ENCODE measurements at regions not wholly inside any gene's neighbourhood (a gene's known extent, or its start where the extent isn't known, plus 50 kb on each side); places are given as distances from the start of the nearest gene placed in this dataset.
A peak's percentile ranks its signal among the peaks of the same experiment; 100 is the strongest.

- DNase-seq (ENCODE audit: low read depth in 2 of 2), result no peak
Observed at GRCh38 chr2:8447610-8448221, 234.1 kb upstream of the ID2 start.

DNA sequence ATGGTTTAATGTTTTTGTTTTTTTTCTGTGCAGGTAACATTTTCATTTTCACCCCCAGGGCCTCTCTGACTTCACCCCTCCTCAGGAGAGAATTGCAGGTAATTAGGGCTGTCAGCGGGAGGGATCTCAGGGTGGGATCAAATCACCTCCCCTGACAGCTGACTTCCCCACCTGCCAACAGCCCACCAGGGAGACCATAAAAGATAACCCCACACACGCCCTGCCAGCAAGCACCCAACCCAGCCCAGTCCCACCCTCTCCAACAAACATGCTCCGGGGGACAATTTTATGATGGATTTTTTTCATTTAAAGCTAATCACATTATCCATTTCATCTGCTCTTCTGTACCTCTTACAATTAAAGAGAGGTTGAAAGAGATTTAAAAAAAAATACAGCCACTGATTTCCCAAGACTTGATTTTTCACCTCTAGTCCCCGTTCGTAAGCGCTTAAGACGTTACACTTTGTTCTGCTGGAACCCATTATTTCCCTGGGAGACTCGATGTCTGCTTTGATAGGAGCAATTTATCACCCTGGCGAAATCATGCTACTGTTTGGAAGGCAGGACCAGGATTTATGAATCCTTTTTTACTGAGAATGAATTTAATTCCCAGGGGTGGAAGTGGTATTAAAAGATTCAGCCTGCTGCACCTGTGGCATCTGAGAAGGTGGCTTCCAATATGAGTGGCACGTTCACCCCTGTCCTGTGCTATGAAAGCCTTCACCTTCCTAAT, 232.9 kb upstream of the ID2 start:
- DNase-seq (ENCODE audit: low read depth in 2 of 2), result no peak

GRCh38 chr2:8451273-8451672, 230.6 kb upstream of the ID2 start:
- DNase-seq (ENCODE audit: low read depth in 2 of 2), result no peak

GRCh38 chr2:8452296-8452695, 229.6 kb upstream of the ID2 start:
- no peak for DNase-seq (ENCODE audit: low read depth in 2 of 2)

GRCh38 chr2:8452979-8453903, 228.6 kb upstream of the ID2 start:
- no peak for DNase-seq (ENCODE audit: low read depth in 2 of 2)

DNA sequence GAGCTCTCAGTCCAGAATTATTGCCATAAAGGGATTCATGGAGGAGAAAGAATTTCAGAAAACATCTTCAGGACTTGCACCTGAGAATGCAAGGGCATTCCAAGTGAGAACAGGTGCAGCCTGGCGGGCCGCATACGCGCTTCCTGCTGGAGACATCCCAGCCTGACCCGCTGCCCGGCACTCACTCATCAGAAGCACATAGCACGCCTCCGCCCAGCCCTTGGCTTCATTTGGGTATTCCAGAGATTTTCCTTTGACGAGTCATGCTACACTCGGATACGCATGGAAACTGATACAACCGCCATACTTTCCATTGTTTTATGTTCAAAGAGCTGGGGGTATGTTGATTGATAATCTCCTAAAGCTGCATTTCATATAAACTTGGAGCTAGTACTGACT, 228.0 kb upstream of the ID2 start:
- no peak for DNase-seq (ENCODE audit: low read depth in 2 of 2)

DNA sequence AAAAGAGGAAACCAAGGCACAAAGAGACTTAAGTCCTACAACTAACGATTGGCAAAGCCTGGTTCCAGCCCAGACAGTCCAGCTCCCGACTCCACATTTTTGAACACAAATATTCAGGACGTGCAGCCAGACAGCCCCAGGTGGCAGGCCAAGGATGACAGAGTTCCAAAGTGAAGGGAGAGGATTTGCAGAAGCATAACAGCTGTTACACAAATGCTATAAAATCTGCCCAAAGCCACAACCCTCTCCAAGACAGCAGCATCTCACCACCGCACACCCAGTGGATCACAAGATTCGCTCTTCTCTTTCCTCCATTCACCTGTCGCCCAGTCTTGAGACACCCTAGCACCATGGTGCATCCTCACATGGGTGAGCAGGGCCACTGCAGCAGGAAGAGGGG, 227.1 kb upstream of the ID2 start:
- no peak for DNase-seq (ENCODE audit: low read depth in 2 of 2)

DNA sequence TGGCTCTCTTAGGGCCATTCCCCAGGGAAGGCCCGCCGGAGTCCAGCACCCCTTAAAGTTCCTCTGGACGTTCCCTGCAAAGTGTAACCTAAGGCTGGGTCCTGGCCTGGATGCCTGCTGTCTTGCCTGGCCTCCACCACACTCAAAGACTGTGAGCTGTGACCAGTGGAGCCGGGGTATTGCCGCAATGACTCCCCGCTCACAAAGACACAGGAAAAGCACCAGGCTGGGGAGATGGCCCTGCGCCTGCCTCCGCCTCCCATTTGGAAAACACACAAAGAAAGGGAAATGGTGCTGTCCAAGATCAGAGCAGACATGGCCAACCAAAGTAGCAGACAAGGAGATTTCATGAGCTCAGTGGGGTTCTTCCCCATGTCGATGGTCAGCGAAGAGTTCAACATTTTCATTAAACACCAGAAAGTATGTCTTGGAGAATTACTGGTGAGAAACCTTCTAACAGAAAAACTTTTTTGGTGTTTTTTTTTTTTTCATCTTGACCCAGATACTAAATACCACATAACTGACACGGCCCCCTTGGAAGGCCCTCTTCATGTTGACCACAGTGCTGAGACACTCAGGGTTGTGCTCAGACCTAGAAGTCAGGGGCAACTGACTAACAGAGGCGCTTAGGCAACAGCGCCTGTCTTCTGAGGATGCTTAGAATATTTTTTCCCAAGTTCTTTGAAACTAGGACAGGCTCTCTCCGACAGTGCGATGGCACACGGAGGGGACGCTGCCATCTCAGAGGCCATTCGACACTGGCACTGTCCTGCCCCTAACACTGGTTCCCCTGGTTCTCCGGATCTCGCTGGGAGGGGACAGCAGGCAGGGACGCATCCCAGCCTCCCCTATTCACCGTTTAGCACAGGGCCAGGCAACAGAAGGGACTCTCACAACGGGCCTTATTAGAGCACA, 226.4 kb upstream of the ID2 start:
- no peak for DNase-seq (ENCODE audit: low read depth in 2 of 2)

DNA sequence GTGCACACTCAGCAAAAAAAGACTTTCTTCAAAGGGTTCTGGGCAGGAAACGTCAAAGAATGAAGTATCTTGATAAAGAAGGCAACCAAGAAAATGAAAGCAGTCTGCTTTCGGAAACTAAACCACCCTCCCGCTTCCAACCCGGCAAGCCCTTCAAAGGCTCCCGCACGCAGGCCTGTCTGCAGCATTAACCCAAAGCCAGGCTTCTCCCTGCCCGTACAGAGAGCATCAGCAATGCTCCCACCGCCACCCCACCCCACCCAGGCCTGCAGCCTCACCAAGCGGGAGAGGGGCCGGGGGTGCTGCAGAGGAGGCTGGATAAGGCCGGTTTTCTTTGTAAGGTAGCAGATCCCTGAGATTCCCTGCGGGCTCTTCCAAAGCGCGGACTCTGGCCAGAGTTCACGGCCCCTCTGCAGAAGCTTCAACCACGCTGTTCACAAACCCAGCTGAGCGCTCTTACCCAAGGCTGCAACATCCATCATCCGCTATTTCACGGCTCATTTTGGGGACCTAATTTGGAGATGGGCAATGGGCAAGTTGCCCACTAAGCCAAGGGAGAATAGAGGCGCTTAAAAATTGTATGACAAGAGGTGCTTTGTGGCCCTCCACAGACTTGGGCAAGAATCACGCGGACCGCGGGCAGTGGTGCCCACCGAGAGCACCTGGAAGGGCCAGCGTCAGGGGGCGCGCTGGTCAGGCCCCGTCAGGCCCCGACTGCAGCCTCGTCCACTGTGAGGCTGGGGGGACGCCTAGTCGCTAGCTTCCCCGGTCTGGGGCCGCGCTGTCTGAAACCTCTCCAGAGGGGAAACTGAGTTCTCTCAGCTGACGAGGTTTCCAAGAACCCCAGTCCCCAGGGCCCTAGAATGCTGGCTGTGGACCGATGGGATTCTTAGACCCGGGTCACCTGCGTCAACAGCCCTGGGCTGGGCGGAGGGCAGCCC, 225.4 kb upstream of the ID2 start:
- peak in 1 of 2 donors; percentile 32 for DNase-seq (ENCODE audit: low read depth in 2 of 2)

DNA sequence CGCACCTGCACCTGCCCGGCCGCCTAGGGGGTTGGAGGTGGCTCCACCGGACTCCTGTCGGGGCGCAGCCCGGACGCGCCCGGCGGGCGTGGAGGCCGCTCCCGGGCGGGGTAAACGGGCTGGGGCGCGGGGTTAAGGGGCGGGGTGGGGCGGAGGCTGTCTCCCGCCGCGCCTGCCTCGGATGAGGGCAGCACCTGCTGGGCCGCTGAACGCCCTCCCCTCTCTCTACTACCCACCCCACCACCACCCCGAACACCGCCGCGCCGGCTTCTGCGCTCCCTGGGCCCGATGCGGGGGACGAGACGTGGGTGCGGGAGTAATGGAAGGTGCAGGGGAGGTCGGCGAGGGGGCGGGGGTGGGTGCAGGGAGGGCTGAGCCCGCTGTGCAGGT, 224.8 kb upstream of the ID2 start:
- no peak for DNase-seq (ENCODE audit: low read depth in 2 of 2)

DNA sequence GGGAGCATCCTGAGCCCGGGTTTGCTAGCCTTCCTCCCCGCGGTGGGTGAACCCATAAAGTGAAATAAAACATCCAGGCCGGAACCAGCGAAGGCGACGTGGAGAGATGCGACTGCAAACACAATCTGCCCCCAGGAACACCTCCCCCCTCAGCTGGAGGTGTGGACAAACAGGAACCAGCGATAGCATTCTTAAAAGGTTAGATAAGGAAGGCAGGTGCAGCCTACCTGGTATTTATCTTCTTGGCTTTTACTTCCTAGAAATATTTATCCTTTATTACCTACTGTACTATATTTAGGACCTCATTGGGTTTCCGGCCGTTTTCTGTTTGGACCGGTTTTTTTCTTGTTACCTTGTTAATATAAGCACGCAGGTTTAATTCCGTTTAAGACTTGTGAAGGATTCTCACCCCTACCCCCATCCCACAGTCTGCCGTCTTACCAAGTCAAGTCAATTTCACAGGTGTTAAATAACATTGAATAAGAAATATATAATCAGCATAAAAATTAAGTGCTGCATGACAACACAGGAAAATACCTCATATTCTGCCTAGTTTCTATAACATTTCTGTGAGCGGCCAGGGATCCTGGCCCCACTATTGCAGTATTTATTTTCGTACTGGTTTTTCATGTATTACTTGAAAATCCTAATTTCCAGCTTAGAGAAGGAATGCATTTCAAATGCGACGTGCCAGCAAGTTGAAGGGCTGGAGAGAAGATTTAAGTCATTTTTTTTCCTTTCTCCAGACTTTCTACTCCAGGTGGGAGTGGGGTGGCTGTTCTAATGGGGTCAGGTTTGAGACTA, 224.0 kb upstream of the ID2 start:
- no peak for DNase-seq (ENCODE audit: low read depth in 2 of 2)

DNA sequence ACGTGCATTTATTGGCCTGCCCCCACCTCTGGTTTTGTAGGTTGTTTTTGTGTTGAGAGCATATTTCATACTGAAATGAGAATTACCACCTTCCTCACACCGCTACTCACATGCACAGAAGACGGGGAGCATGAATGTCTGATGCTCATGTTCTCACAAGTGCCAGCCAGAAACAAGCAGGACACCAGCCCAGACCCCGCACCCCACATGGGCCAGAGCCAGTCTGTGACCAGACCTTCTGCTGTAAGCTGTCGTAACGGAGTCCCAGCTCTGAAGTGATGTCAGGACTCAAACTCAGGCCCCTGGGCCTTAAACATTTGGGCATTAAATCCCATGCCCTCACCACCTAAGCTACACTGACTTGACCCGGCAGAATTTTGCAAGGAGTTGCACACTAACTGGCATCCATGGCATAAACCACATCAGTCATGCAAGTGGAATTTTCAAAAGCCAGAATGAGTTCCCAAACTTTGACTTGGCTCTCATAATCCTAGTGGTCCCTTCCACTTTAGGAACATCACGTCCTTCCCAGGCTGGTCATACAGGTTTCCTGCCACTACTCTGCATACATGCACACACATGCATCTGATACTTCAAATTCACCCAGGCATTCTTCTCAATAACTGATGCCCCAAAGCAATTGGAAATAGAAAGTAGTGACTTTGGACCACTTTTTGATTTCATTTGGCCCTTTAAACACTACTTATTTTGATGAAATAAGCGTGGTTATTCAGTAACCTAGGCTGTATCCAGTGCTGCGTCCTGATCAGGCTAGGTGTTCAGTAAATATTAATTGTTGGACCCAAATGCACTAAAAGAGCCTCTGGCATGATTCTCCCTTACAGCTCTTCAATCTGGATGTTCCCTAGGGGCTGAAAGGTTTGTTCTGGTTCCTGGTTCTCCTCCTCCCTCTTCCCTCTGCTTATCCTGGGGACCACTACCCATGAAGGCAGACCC, 223.1 kb upstream of the ID2 start:
- no peak for DNase-seq (ENCODE audit: low read depth in 2 of 2)

DNA sequence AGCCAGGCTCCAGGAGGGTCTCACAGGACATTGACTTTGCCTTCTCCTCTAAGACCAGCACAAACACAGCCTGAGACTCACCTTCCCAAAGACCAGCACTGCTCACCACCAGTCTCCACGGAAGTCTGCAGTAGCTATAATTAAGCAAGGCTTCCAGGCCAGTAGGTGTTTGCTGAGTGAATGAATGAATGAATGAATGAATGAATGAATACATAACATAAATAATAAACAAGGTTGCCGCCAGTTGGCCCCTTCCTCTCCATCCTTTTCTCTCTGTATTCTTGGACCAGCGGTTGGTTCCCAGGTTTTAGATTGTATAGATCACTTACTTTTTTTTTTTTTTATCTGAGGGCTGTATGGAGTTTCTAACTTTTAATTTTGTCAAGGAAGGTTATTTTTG, 222.4 kb upstream of the ID2 start:
- DNase-seq (ENCODE audit: low read depth in 2 of 2), result no peak

GRCh38 chr2:8461341-8461740, 220.5 kb upstream of the ID2 start:
- no peak for DNase-seq (ENCODE audit: low read depth in 2 of 2)

- no peak for DNase-seq (ENCODE audit: low read depth in 2 of 2)
Observed at GRCh38 chr2:8462280-8462679, 219.6 kb upstream of the ID2 start.

DNA sequence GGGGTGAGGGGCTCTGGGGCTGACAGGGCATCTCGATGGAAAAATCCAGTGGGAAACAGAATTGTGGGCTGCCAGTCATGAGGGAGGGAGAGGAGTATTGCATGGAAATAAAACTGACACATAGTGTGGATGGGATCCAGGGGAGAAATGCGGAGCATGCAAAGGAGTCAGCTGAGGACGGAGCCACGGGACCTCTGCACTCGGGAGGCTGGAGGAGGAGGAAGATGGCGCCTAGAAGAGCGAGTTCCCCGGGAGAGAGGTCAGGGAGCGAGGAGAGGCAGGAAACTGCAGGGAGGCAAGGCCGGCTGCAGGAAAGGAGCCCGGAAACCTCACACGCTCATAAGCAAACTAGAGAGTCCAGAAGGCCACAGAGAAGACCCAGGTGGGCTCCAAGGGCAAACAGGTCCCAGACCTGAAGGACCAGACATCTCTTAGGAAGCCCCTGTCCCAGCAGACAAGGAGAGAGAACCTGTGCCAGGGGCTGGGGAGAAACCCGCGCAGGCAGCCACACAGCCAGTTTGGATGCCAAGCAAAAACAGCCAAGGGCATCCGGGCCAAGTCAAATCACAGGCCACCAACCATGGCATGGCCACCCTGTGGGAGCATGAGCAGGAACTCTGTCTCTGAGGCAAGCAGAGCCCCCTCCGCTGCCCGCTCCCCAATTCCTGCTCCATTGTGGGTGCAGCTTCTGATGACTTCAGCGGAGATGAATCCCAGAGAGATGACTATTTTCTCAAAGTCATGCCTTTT, 218.8 kb upstream of the ID2 start:
- DNase-seq (ENCODE audit: low read depth in 2 of 2), result no peak

DNA sequence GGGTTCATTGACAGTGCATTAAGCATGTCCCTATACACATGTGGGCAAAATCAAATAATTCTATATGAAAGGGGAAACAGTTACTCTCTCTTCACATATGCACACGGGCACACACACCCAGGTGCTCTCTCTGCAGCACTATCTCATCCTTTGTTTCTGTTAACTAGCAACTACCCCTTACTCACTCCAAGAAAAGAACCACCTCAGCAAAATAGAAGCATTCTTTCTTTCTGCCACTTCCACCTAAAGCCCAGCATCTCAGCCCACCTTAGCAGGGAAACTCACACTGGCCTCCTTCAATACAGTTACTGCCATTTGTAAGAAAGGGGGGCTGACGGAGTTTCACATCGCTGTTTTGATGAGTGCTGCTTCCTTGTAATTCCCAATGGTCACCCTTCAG, 216.3 kb upstream of the ID2 start:
- no peak for DNase-seq (ENCODE audit: low read depth in 2 of 2)

All from activated CD8-positive, alpha-beta memory T cell treated with anti-CD3 and anti-CD28 coated beads for 4 hours (primary cell).